H9 (cell line): ENCODE measurements at regions not wholly inside any gene's neighbourhood (a gene's known extent, or its start where the extent isn't known, plus 50 kb on each side); places are given as distances from the start of the nearest gene placed in this dataset.

Source experiments
- DNase-seq: peaks from one replicate; pipeline ENCODE4 v3.0.0-alpha.2; 2017
- H2AFZ ChIP-seq: one replicate; pipeline ENCODE4 v1.6.1; 2013; ENCODE audit warnings: mild to moderate bottlenecking, low read length, control low read depth, moderate library complexity
- H2AK5ac ChIP-seq: 2 replicates; pipeline ENCODE4 v1.6.1; 2013; ENCODE audit warnings: low read length, control low read depth, mixed read lengths; ENCODE audit not compliant: insufficient read length
- H2BK120ac ChIP-seq: one replicate; pipeline ENCODE4 v1.6.1; 2013; ENCODE audit warnings: low read depth, mild to moderate bottlenecking, low read length, control low read depth, inconsistent platforms; ENCODE audit not compliant: poor library complexity, severe bottlenecking
- H2BK12ac ChIP-seq: 2 replicates; pipeline ENCODE4 v1.6.1; 2013; ENCODE audit warnings: low read length, control low read depth, mixed read lengths, low read depth; ENCODE audit not compliant: insufficient read length
- H2BK15ac ChIP-seq: 2 replicates; pipeline ENCODE4 v1.6.1; 2013; ENCODE audit warnings: low read depth, low read length, control low read depth
- H2BK20ac ChIP-seq: one replicate; pipeline ENCODE4 v1.6.1; 2013; ENCODE audit warnings: low read depth, mild to moderate bottlenecking, low read length, control low read depth, inconsistent platforms; ENCODE audit not compliant: poor library complexity, severe bottlenecking
- H2BK5ac ChIP-seq: 2 replicates; pipeline ENCODE4 v1.6.1; 2013; ENCODE audit warnings: low read length, control low read depth, mixed read lengths; ENCODE audit not compliant: insufficient read length
- H3K14ac ChIP-seq: 2 replicates; pipeline ENCODE4 v1.6.1; 2013; ENCODE audit warnings: low read length, control low read depth; ENCODE audit not compliant: insufficient read depth
- H3K18ac ChIP-seq: 2 replicates; pipeline ENCODE4 v1.6.1; 2013; ENCODE audit warnings: low read depth, mild to moderate bottlenecking, mixed read lengths, low read length, control low read depth; ENCODE audit not compliant: insufficient read length
- H3K23ac ChIP-seq: 2 replicates; pipeline ENCODE4 v1.6.1; 2013; ENCODE audit warnings: low read length, control low read depth, mixed read lengths, low read depth; ENCODE audit not compliant: insufficient read length
- H3K23me2 ChIP-seq: 2 replicates; pipeline ENCODE4 v1.6.1; 2013; ENCODE audit warnings: low read depth, mild to moderate bottlenecking, mixed read lengths, low read length, control low read depth; ENCODE audit not compliant: insufficient read length, poor library complexity, severe bottlenecking
- H3K27ac ChIP-seq: 2 replicates; pipeline ENCODE4 v1.5.1; 2013; ENCODE audit warnings: low read length, control low read depth, mixed read lengths, low read depth; ENCODE audit not compliant: insufficient read length
- H3K27me3 ChIP-seq: 2 replicates; pipeline ENCODE4 v1.6.1; 2013; ENCODE audit warnings: low read length, control low read depth, inconsistent platforms; ENCODE audit not compliant: insufficient read depth
- H3K4ac ChIP-seq: 2 replicates; pipeline ENCODE4 v1.6.1; 2013; ENCODE audit warnings: low read depth, mild to moderate bottlenecking, control low read depth, inconsistent platforms, low read length, moderate library complexity
- H3K4me1 ChIP-seq: 2 replicates; pipeline ENCODE4 v1.6.1; 2013; ENCODE audit warnings: low read length, control low read depth, inconsistent platforms; ENCODE audit not compliant: insufficient read depth
- H3K4me2 ChIP-seq: 2 replicates; pipeline ENCODE4 v1.6.1; 2013; ENCODE audit warnings: low read length, control low read depth, mixed read lengths; ENCODE audit not compliant: insufficient read length, insufficient read depth
- H3K56ac ChIP-seq: 2 replicates; pipeline ENCODE4 v1.6.1; 2013; ENCODE audit warnings: low read depth, mild to moderate bottlenecking, mixed read lengths, low read length, control low read depth; ENCODE audit not compliant: insufficient read length
- H3K79me1 ChIP-seq: 2 replicates; pipeline ENCODE4 v1.6.1; 2013; ENCODE audit warnings: low read depth, mild to moderate bottlenecking, moderate library complexity, low read length, control low read depth, inconsistent platforms; ENCODE audit not compliant: insufficient read depth, poor library complexity, severe bottlenecking
- H3K79me2 ChIP-seq: 2 replicates; pipeline ENCODE4 v1.6.1; 2013; ENCODE audit warnings: low read length, control low read depth, inconsistent platforms; ENCODE audit not compliant: insufficient read depth
- H3K9ac ChIP-seq: 2 replicates; pipeline ENCODE4 v1.6.1; 2013; ENCODE audit warnings: low read length, control low read depth, mixed read lengths; ENCODE audit not compliant: insufficient read length; ENCODE audit errors: extremely low read depth
- H3K9me3 ChIP-seq: one replicate; pipeline ENCODE4 v1.6.1; 2013; ENCODE audit warnings: low read depth, low read length, inconsistent platforms; ENCODE audit not compliant: control insufficient read depth
- H3T11ph ChIP-seq: one replicate; pipeline ENCODE4 v1.6.1; 2013; ENCODE audit warnings: mild to moderate bottlenecking, low read length, control low read depth, inconsistent platforms
- H4K20me1 ChIP-seq: one replicate; pipeline ENCODE4 v1.6.1; 2013; ENCODE audit not compliant: control insufficient read depth, insufficient read length, insufficient read depth
- H4K5ac ChIP-seq: 2 replicates; pipeline ENCODE4 v1.6.1; 2013; ENCODE audit warnings: low read depth, mild to moderate bottlenecking, mixed read lengths, low read length, control low read depth; ENCODE audit not compliant: insufficient read length
- H4K8ac ChIP-seq: replicated peaks from 2 replicates; pipeline ENCODE4 v1.6.1; 2013; ENCODE audit warnings: low read length, control low read depth, mixed read lengths, low read depth; ENCODE audit not compliant: insufficient read length
- H4K91ac ChIP-seq: 2 replicates; pipeline ENCODE4 v1.6.1; 2013; ENCODE audit warnings: low read depth, mild to moderate bottlenecking, moderate library complexity, mixed read lengths, low read length, control low read depth; ENCODE audit not compliant: insufficient read length
- H3K27ac Mint-ChIP-seq, 3 experiments: 2 replicates in 2 of 3; 3 replicates in 1 of 3; pipeline ENCODE4 v1.8.0; 2020 to 2021; ENCODE audit warnings: mixed read lengths in 3 of 3, mild to moderate bottlenecking in 1 of 3, moderate library complexity in 1 of 3
- H3K27me3 Mint-ChIP-seq: 2 replicates; pipeline ENCODE4 v1.8.0; 2021; ENCODE audit warnings: low read depth, mild to moderate bottlenecking, moderate library complexity, mixed read lengths
- H3K36me3 Mint-ChIP-seq, 3 experiments: 2 replicates in 2 of 3; 3 replicates in 1 of 3; pipeline ENCODE4 v1.8.0; 2020 to 2021; ENCODE audit warnings: low read depth in 3 of 3, mixed read lengths in 3 of 3; ENCODE audit not compliant: insufficient read depth in 1 of 3
- H3K4me1 Mint-ChIP-seq, 2 experiments: 2 replicates each; pipeline ENCODE4 v1.8.0; 2020; ENCODE audit warnings: mixed read lengths in 2 of 2
- H3K4me3 Mint-ChIP-seq, 2 experiments: 2 replicates in 1 of 2; 3 replicates in 1 of 2; pipeline ENCODE4 v1.8.0; 2020 to 2021; ENCODE audit warnings: mild to moderate bottlenecking in 2 of 2, mixed read lengths in 2 of 2, moderate library complexity in 1 of 2
- H3K9me3 Mint-ChIP-seq, 2 experiments: 2 replicates in 1 of 2; 3 replicates in 1 of 2; pipeline ENCODE4 v1.8.0; 2020; ENCODE audit warnings: mild to moderate bottlenecking in 2 of 2, mixed read lengths in 2 of 2, moderate library complexity in 1 of 2
- WGBS: extraction: QIAGEN DNeasy Blood & Tissue Kit; methylation state at CpG from one replicate; pipeline ENCODE4 v1.1.7; 2013; ENCODE audit warnings: missing lambda C conversion rate, low lambda C conversion rate, mixed read lengths; ENCODE audit not compliant: insufficient read length; ENCODE audit errors: extremely low coverage; 5-methylcytosine and 5-hydroxymethylcytosine counted together
- TF ChIP-seq, protein P1 (sequence below): fragments of 200-600 bp; sonication (generic); conservative IDR thresholded peaks from 3 replicates; pipeline ENCODE4 v1.8.0; 2021; ENCODE audit warnings: antibody characterized with exemption, mild to moderate bottlenecking

DNA sequence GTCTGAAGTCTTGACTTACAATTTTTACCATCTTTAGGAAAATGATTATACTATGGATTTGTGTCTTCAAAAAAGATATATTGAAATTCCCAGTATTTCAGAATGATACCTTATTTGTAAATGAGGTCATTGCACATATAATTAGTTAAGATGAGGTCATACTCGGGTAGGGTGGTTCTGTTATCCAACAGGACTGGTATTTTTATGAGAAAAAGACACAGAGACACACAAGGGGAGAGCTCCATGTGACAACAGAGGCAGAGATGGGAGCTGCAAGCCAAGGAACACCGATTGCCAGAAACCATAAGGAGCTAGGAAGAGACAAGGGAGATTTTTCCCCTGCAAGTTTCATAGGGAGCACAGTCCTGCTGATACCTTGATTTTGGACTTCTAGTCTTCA lies 356.9 kb downstream of the ARL4A start:
- Mint-ChIP-seq H3K4me3 (no peak overlapping the region), H3K36me3 (peaks cover 0 to under 1% (median 0%) of the 10 kb centered on the region in 3 experiments; a peak in 1 of 7 replicates), H3K9me3 (no peaks in the 10 kb centered on the region), H3K27me3 (no peaks in the 10 kb centered on the region), H3K4me1 (peaks cover 0 to 4% of the 10 kb centered on the region in 2 experiments; a peak in 1 of 4 replicates), H3K27ac (no peak overlapping the region)
- Histone ChIP-seq H3K23me2 (no peaks in the 10 kb centered on the region), H3K14ac (no peak overlapping the region), H3K9me3 (no peaks in the 10 kb centered on the region), H4K8ac (no peak overlapping the region), H2BK5ac (no peak overlapping the region), H2AK5ac (no peak overlapping the region), H3K27ac (no peak overlapping the region), H3K4ac (no peak overlapping the region), H3K23ac (no peak overlapping the region), H2AFZ (no peak overlapping the region), H4K5ac (no peak overlapping the region), H3K9ac (no peak overlapping the region), H2BK20ac (no peak overlapping the region), H2BK12ac (no peak overlapping the region), H3K4me2 (no peak overlapping the region), H3K4me1 (no peaks in the 10 kb centered on the region), H3K56ac (no peak overlapping the region), H3T11ph (no peak overlapping the region), H3K79me2 (no peaks in the 10 kb centered on the region), H3K27me3 (no peaks in the 10 kb centered on the region), H3K79me1 (no peaks in the 10 kb centered on the region), H4K20me1 (no peaks in the 10 kb centered on the region), H3K18ac (no peak overlapping the region), H2BK120ac (no peak overlapping the region), H4K91ac (no peak overlapping the region), H2BK15ac (no peak overlapping the region)
- TF ChIP-seq, protein P1, sequence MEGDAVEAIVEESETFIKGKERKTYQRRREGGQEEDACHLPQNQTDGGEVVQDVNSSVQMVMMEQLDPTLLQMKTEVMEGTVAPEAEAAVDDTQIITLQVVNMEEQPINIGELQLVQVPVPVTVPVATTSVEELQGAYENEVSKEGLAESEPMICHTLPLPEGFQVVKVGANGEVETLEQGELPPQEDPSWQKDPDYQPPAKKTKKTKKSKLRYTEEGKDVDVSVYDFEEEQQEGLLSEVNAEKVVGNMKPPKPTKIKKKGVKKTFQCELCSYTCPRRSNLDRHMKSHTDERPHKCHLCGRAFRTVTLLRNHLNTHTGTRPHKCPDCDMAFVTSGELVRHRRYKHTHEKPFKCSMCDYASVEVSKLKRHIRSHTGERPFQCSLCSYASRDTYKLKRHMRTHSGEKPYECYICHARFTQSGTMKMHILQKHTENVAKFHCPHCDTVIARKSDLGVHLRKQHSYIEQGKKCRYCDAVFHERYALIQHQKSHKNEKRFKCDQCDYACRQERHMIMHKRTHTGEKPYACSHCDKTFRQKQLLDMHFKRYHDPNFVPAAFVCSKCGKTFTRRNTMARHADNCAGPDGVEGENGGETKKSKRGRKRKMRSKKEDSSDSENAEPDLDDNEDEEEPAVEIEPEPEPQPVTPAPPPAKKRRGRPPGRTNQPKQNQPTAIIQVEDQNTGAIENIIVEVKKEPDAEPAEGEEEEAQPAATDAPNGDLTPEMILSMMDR = no peak
- DNase-seq = no peak
- WGBS = no CpG with 5 or more reads among the region's 2 CpGs
